ENCODE measurements at regions not wholly inside any gene's neighbourhood (a gene's known extent, or its start where the extent isn't known, plus 50 kb on each side); places are given as distances from the start of the nearest gene placed in this dataset.

DNA sequence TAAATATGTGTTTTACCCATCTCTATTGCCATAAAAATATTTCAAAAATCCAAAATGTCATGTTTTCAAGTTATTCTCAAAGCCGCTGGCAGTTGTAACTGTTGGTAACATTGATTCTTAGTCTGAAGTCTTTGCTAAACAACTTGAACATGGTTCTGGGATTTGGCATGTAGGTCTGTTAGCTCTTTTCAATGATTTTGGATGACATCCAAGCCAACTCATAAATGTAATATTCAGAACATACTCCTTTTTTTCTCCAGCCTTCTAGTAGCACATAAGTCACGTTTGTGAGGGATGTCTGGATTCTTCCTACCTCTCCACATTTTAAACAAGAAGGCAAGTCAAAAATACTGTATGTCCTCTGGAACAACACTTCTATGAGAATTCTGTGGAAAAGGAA is 305.3 kb downstream of the PRR32 start (continued):
- TF ChIP-seq PRDM10 (tag by site-specific recombination; IDR thresholded peaks at IDR 0.05), result no peak
- TF ChIP-seq ZNF596 (tag by site-specific recombination; IDR thresholded peaks at IDR 0.05), result no peak
- no peak for TF ChIP-seq ZNF138 (tag by site-specific recombination; IDR thresholded peaks at IDR 0.05; ENCODE audit: borderline replicate concordance)
- TF ChIP-seq ZNF404 (tag by site-specific recombination; IDR thresholded peaks at IDR 0.05), result no peak
- TF ChIP-seq ZNF23 (tag by site-specific recombination; IDR thresholded peaks at IDR 0.05; ENCODE audit: borderline replicate concordance), result no peak
- no peak for TF ChIP-seq HOXC10 (CRISPR knock-in tag; IDR thresholded peaks at IDR 0.05)
- no peak for TF ChIP-seq ZNF776 (tag by site-specific recombination; IDR thresholded peaks at IDR 0.05; ENCODE audit: borderline replicate concordance)

DNA sequence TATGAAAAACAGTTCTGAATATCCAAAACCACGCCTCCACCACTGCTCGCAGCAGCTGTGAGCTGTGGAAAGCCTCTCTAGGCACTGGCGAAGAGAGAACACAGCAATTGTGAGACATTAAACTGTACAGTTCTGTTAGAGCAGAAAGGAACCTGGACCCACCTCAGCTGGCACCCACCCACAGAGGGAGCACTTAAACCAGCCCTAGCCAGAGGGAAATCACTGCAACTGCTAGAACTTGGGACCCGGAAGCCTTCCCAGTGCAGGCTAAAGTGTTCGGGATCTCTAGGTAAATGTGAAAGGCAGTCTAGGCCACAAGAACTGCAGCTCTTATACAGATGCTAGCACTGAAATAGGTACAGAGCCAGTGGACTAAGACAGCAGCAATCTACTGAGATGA is 308.8 kb downstream of the PRR32 start:
- no peaks in the 10 kb centered on the region for H3K36me3 ChIP-seq (ENCODE audit: control insufficient read depth in 2 of 2, insufficient read depth in 1 of 2, low read length in 2 of 2)
- H3K9me3 ChIP-seq (ENCODE audit: control insufficient read depth, insufficient read depth, low read depth, low read length), result no peaks in the 10 kb centered on the region
- no peaks in the 10 kb centered on the region for H3K4me1 ChIP-seq (ENCODE audit: control insufficient read depth, insufficient read depth, low read length)
- no peak overlapping the region for H3K4me3 ChIP-seq (ENCODE audit: low read depth, low read length)
- ChIA-PET POLR2A (no interaction called here), CTCF (no interaction called here)
- no peak for TF ChIP-seq ZNF544 (tag by site-specific recombination; IDR thresholded peaks at IDR 0.05)
- H3K27ac ChIP-seq (ENCODE audit: extremely low read depth, low read depth, low read length), result no peak overlapping the region

DNA sequence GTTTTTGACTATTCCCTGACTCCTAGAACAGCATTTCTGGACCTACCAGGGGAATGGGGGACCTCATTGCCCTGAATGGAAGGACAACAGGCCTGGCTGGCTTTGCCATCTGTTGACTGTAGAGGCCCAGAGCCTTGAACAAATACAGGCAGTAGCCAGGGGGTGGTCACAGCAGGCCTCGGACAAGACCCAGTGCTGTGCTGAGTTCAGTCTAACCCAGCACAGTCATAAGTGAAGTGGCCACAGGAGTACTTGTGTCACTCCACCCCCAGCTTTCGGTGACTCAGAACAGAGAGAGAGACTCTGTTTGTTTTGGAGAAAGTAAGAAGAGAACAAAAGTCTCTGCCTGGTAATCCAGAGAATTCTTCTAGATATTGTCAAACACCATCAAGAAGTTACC is 310.0 kb downstream of the PRR32 start:
- H3K36me3 ChIP-seq (ENCODE audit: control insufficient read depth in 2 of 2, insufficient read depth in 1 of 2, low read length in 2 of 2), result no peaks in the 10 kb centered on the region
- no peaks in the 10 kb centered on the region for H3K4me1 ChIP-seq (ENCODE audit: control insufficient read depth, insufficient read depth, low read length)
- POLR2A ChIA-PET, result no interaction called here
- TF ChIP-seq SETDB1 (IDR thresholded peaks at IDR 0.05; ENCODE audit: insufficient read length, low read length), result no peak
- no peak for TF ChIP-seq OSR2 (tag by site-specific recombination; IDR thresholded peaks at IDR 0.05)
- no peak for TF ChIP-seq ZNF513 (tag by site-specific recombination; IDR thresholded peaks at IDR 0.05)
- TF ChIP-seq HOXA7 (CRISPR knock-in tag; IDR thresholded peaks at IDR 0.05; ENCODE audit: borderline replicate concordance), result no peak
- TF ChIP-seq ZNF2 (tag by site-specific recombination; IDR thresholded peaks at IDR 0.05), result no peak
- TF ChIP-seq AEBP2 (tag by site-specific recombination; IDR thresholded peaks at IDR 0.05; ENCODE audit: borderline replicate concordance), result no peak
- TF ChIP-seq ZXDB (tag by site-specific recombination; IDR thresholded peaks at IDR 0.05), result no peak
- no peak for TF ChIP-seq ZNF114 (tag by site-specific recombination; IDR thresholded peaks at IDR 0.05)
- no peak for TF ChIP-seq ZBTB26 (tag by site-specific recombination; optimal IDR thresholded peaks at IDR 0.05)
- TF ChIP-seq ZNF747 (tag by site-specific recombination; IDR thresholded peaks at IDR 0.05), result no peak
- TF ChIP-seq GLIS1 (tag by site-specific recombination; IDR thresholded peaks at IDR 0.05), result no peak
- TF ChIP-seq ZNF416 (tag by site-specific recombination; IDR thresholded peaks at IDR 0.05), result no peak
- no peak for TF ChIP-seq ZNF324 (tag by site-specific recombination; IDR thresholded peaks at IDR 0.05)
- CTCF ChIA-PET, result no interaction called here
- H3K27ac ChIP-seq (ENCODE audit: extremely low read depth, low read depth, low read length), result no peak overlapping the region
- no peaks in the 10 kb centered on the region; the same call in 1 of the 2 replicates for H3K9me3 ChIP-seq (ENCODE audit: control insufficient read depth, insufficient read depth, low read depth, low read length)
- H3K4me3 ChIP-seq (ENCODE audit: low read depth, low read length), result no peak overlapping the region

All from HEK293 (cell line).